Germinal center (tissue), 1 donor: ENCODE measurements at regions not wholly inside any gene's neighbourhood (a gene's known extent, or its start where the extent isn't known, plus 50 kb on each side); places are given as distances from the start of the nearest gene placed in this dataset.

Experiments used
- DNase-seq: peaks from one replicate; pipeline ENCODE4 v3.0.0; 2012; ENCODE audit warnings: mixed read lengths, low spot score

- DNase-seq = no peak
Observed at GRCh38 chr11:23364076-23364475, 503.8 kb upstream of the CCDC179 start.

GRCh38 chr11:23370580-23371275 is 510.5 kb upstream of the CCDC179 start:
- no peak for DNase-seq

- no peak for DNase-seq
Observed at GRCh38 chr11:23377909-23378308, 517.6 kb upstream of the CCDC179 start.

GRCh38 chr11:23391031-23391430 is 530.8 kb upstream of the CCDC179 start:
- DNase-seq = no peak

- no peak for DNase-seq
Observed at GRCh38 chr11:23398052-23398451, 537.8 kb upstream of the CCDC179 start.

- DNase-seq = no peak
Observed at GRCh38 chr11:23399995-23400394, 539.7 kb upstream of the CCDC179 start.

- no peak for DNase-seq
Observed at GRCh38 chr11:23403210-23404185, 543.2 kb upstream of the CCDC179 start.

GRCh38 chr11:23404225-23405160 is 544.2 kb upstream of the CCDC179 start:
- no peak for DNase-seq

GRCh38 chr11:23405350-23405937 is 545.2 kb upstream of the CCDC179 start:
- DNase-seq = no peak

- no peak for DNase-seq
Observed at GRCh38 chr11:23406131-23406819, 546.0 kb upstream of the CCDC179 start.

- DNase-seq = no peak
Observed at GRCh38 chr11:23413057-23413456, 552.8 kb upstream of the CCDC179 start.

GRCh38 chr11:23423104-23423503 is 562.8 kb upstream of the CCDC179 start:
- DNase-seq = no peak

- DNase-seq = no peak
Observed at GRCh38 chr11:23423656-23424055, 563.4 kb upstream of the CCDC179 start.

GRCh38 chr11:23425381-23425780 is 565.1 kb upstream of the CCDC179 start:
- DNase-seq = no peak

GRCh38 chr11:23429569-23429968 is 569.3 kb upstream of the CCDC179 start:
- DNase-seq = no peak

- DNase-seq = no peak
Observed at GRCh38 chr11:23453522-23453921, 593.2 kb upstream of the CCDC179 start.

- DNase-seq = no peak
Observed at GRCh38 chr11:23455321-23455891, 595.1 kb upstream of the CCDC179 start.

GRCh38 chr11:23457641-23458040 is 597.4 kb upstream of the CCDC179 start:
- DNase-seq = no peak

- DNase-seq = no peak
Observed at GRCh38 chr11:23471878-23472277, 611.6 kb upstream of the CCDC179 start.

GRCh38 chr11:23473782-23474181 is 613.5 kb upstream of the CCDC179 start:
- no peak for DNase-seq

GRCh38 chr11:23480736-23481135 is 620.5 kb upstream of the CCDC179 start:
- no peak for DNase-seq
